ENCODE measurements at regions not wholly inside any gene's neighbourhood (a gene's known extent, or its start where the extent isn't known, plus 50 kb on each side); places are given as distances from the start of the nearest gene placed in this dataset.
"Not testable (repeated sequence)": the region's sequence is repeated elsewhere in the genome, so short reads cannot be mapped to it uniquely, and the experiment has no call there.

- DNase-seq: no peak
- Histone ChIP-seq H3K27me3 (no peaks in the 10 kb centered on the region), H3K27ac (no peak overlapping the region), H3K9me3 (no peaks in the 10 kb centered on the region), H3K4me3 (no peak overlapping the region), H3K36me3 (no peaks in the 10 kb centered on the region), H3K4me1 (no peaks in the 10 kb centered on the region)
- intact Hi-C loops (cut with DNase I; ENCODE audit: low total_unique reads): no loop called here
- TF ChIP-seq CTCF (IDR thresholded peaks at IDR 0.05): no peak
Measured at GRCh38 chr1:74943046-74943445, 191.1 kb upstream of the LHX8 start.

- Histone ChIP-seq H3K27ac (no peak overlapping the region), H3K4me3 (no peak overlapping the region), H3K36me3 (no peaks in the 10 kb centered on the region), H3K9me3 (no peaks in the 10 kb centered on the region), H3K4me1 (no peaks in the 10 kb centered on the region), H3K27me3 (no peaks in the 10 kb centered on the region)
- intact Hi-C loops (cut with DNase I; ENCODE audit: low total_unique reads): no loop called here
- no peak for DNase-seq
- no peak for TF ChIP-seq CTCF (IDR thresholded peaks at IDR 0.05)
Measured at GRCh38 chr1:74946388-74946787, 187.8 kb upstream of the LHX8 start.

GRCh38 chr1:74949348-74949747 lies 184.8 kb upstream of the LHX8 start:
- H3K4me3 ChIP-seq; H3K36me3 ChIP-seq; H3K27me3 ChIP-seq; DNase-seq; H3K4me1 ChIP-seq; H3K9me3 ChIP-seq; H3K27ac ChIP-seq; intact Hi-C loops (cut with DNase I; ENCODE audit: low total_unique reads): not testable (repeated sequence)

- H3K4me3 ChIP-seq; H3K36me3 ChIP-seq; H3K27me3 ChIP-seq; H3K27ac ChIP-seq; H3K9me3 ChIP-seq; intact Hi-C loops (cut with DNase I; ENCODE audit: low total_unique reads); H3K4me1 ChIP-seq; DNase-seq: not testable (repeated sequence)
Measured at GRCh38 chr1:74951981-74952380, 182.2 kb upstream of the LHX8 start.

GRCh38 chr1:74952786-74953185 lies 181.4 kb upstream of the LHX8 start:
- intact Hi-C loops (cut with DNase I; ENCODE audit: low total_unique reads): no loop called here
- Histone ChIP-seq H3K4me1 (no peaks in the 10 kb centered on the region), H3K27me3 (no peaks in the 10 kb centered on the region), H3K4me3 (no peak overlapping the region), H3K27ac (no peak overlapping the region), H3K36me3 (no peaks in the 10 kb centered on the region), H3K9me3 (no peaks in the 10 kb centered on the region)
- DNase-seq: no peak
- no peak for TF ChIP-seq CTCF (IDR thresholded peaks at IDR 0.05)

GRCh38 chr1:74953622-74954021 lies 180.6 kb upstream of the LHX8 start:
- H3K27me3 ChIP-seq: no peaks in the 10 kb centered on the region
- H3K4me1 ChIP-seq: no peaks in the 10 kb centered on the region
- intact Hi-C loops (cut with DNase I; ENCODE audit: low total_unique reads): no loop called here
- H3K27ac ChIP-seq: no peak overlapping the region
- no peaks in the 10 kb centered on the region for H3K36me3 ChIP-seq
- H3K9me3 ChIP-seq: no peaks in the 10 kb centered on the region
- no peak for TF ChIP-seq CTCF (IDR thresholded peaks at IDR 0.05)
- H3K4me3 ChIP-seq: no peak overlapping the region
- no peak for DNase-seq

- Histone ChIP-seq H3K27me3 (no peaks in the 10 kb centered on the region), H3K36me3 (no peaks in the 10 kb centered on the region), H3K4me1 (no peaks in the 10 kb centered on the region), H3K4me3 (no peak overlapping the region), H3K9me3 (no peaks in the 10 kb centered on the region), H3K27ac (no peak overlapping the region)
- TF ChIP-seq CTCF (IDR thresholded peaks at IDR 0.05): no peak
- DNase-seq: no peak
- intact Hi-C loops (cut with DNase I; ENCODE audit: low total_unique reads): no loop called here
Measured at GRCh38 chr1:74963120-74963519, 171.1 kb upstream of the LHX8 start.

Data from tibial artery (tissue), 4 donors.